ENCODE measurements at regions not wholly inside any gene's neighbourhood (a gene's known extent, or its start where the extent isn't known, plus 50 kb on each side); places are given as distances from the start of the nearest gene placed in this dataset.

DNA sequence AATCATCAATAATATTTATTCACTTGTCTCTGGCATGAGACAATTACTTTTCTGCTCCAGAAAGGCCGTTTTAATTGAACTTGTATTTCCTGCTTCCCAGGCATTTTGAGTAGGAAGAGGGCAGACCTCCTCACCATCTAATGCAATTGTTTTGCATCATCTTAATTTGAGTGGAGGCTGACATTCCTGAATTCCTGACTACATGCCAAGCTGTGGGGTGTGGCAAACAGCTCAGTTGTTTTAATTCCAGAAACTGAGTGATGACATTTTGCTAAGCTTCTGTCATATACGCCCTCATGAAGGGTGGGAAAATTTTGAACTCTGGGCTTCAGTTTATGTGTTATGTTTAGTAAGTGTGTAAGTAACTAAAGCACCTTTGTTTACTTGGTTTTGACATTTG is 125.4 kb upstream of the USP25 start:
- TF ChIP-seq ZFP3 (CRISPR knock-in tag; IDR thresholded peaks at IDR 0.05): no peak
- no peak for TF ChIP-seq RARB (CRISPR knock-in tag; IDR thresholded peaks at IDR 0.05)
- TF ChIP-seq CSDC2 (CRISPR knock-in tag; IDR thresholded peaks at IDR 0.05): no peak
- no peak for TF ChIP-seq ESRRG (CRISPR knock-in tag; IDR thresholded peaks at IDR 0.05)
- no peak for TF ChIP-seq ZFP30 (CRISPR knock-in tag; IDR thresholded peaks at IDR 0.05)
- TF ChIP-seq BACH2 (CRISPR knock-in tag; IDR thresholded peaks at IDR 0.05; ENCODE audit: borderline replicate concordance): no peak
- TF ChIP-seq, protein P1, sequence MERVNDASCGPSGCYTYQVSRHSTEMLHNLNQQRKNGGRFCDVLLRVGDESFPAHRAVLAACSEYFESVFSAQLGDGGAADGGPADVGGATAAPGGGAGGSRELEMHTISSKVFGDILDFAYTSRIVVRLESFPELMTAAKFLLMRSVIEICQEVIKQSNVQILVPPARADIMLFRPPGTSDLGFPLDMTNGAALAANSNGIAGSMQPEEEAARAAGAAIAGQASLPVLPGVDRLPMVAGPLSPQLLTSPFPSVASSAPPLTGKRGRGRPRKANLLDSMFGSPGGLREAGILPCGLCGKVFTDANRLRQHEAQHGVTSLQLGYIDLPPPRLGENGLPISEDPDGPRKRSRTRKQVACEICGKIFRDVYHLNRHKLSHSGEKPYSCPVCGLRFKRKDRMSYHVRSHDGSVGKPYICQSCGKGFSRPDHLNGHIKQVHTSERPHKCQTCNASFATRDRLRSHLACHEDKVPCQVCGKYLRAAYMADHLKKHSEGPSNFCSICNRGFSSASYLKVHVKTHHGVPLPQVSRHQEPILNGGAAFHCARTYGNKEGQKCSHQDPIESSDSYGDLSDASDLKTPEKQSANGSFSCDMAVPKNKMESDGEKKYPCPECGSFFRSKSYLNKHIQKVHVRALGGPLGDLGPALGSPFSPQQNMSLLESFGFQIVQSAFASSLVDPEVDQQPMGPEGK (CRISPR knock-in tag; IDR thresholded peaks at IDR 0.05; ENCODE audit: borderline replicate concordance): no peak
- TF ChIP-seq SNAI2 (CRISPR knock-in tag; IDR thresholded peaks at IDR 0.05): no peak
- no peak for TF ChIP-seq TOX (CRISPR knock-in tag; IDR thresholded peaks at IDR 0.05; ENCODE audit: borderline replicate concordance)
- no peak for TF ChIP-seq POU6F1 (CRISPR knock-in tag; IDR thresholded peaks at IDR 0.05; ENCODE audit: borderline replicate concordance, low read depth)

All from SK-N-SH treated with all-trans-retinoic acid at 6 μM for 48 hours (cell line).